B cell (primary cell): ENCODE measurements at regions not wholly inside any gene's neighbourhood (a gene's known extent, or its start where the extent isn't known, plus 50 kb on each side); places are given as distances from the start of the nearest gene placed in this dataset.
"Not testable (repeated sequence)": the region's sequence is repeated elsewhere in the genome, so short reads cannot be mapped to it uniquely, and the experiment has no call there.

Source experiments
- ATAC-seq: fragments of 200-7000 bp; cut with Tn5 transposase; one replicate; pipeline ENCODE4 v1.10.0; 2021; ENCODE audit warnings: low read depth, mild to moderate bottlenecking, moderate number of reproducible peaks, moderate library complexity
- CTCF ChIA-PET: fragments of 350-600 bp; sonication (Branson Sonifier 250); formaldehyde crosslinking; loops from one replicate; lab custom pipeline; 2021; ENCODE audit warnings: antibody characterized with exemption, inconsistent platforms; lab: Charles Lee
- POLR2A ChIA-PET: fragments of 350-600 bp; sonication (Branson Sonifier 250); formaldehyde crosslinking; loops from one replicate; lab custom pipeline; 2021; ENCODE audit warnings: antibody characterized with exemption; lab: Charles Lee
- DNase-seq: peaks from one replicate; pipeline ENCODE4 v3.0.0; 2013
- H2AFZ ChIP-seq: 2 replicates; pipeline ENCODE4 v1.6.1; 2012; ENCODE audit warnings: mild to moderate bottlenecking, low read depth, low read length; ENCODE audit not compliant: insufficient read depth, poor library complexity, severe bottlenecking
- H3K27ac ChIP-seq, 2 donors: 1 replicate in 1 of 2; 2 replicates in 1 of 2; pipeline ENCODE4 v1.5.1; 2012 to 2013; ENCODE audit warnings: low read length in 2 of 2, mild to moderate bottlenecking in 2 of 2, moderate library complexity in 1 of 2
- H3K27me3 ChIP-seq, 4 experiments: fragments of 200-600 bp in 1 of 4; sonication (generic) in 1 of 4; replicated peaks in 1 of 4; 1 replicate in 2 of 4; 2 replicates in 2 of 4; pipeline versions ENCODE4 v1.6.1 to v1.7.0; 2013 to 2016; ENCODE audit warnings: low read length in 3 of 4, mild to moderate bottlenecking in 2 of 4, mixed read lengths in 1 of 4, moderate library complexity in 1 of 4; ENCODE audit not compliant: insufficient read depth in 4 of 4, control insufficient read depth in 3 of 4; ENCODE audit errors: control extremely low read depth in 1 of 4
- H3K36me3 ChIP-seq, 2 experiments: replicated peaks in 1 of 2; 1 replicate in 1 of 2; 2 replicates in 1 of 2; pipeline versions ENCODE4 v1.6.1 to v1.7.1; 2013; ENCODE audit warnings: low read length in 1 of 2; ENCODE audit not compliant: insufficient read depth in 2 of 2, control insufficient read depth in 1 of 2; ENCODE audit errors: control extremely low read depth in 1 of 2, extremely low read depth in 1 of 2
- H3K4me1 ChIP-seq, 2 donors: fragments of 200-600 bp in 1 of 2; sonication (generic) in 1 of 2; 1 replicate in 1 of 2; 2 replicates in 1 of 2; pipeline versions ENCODE4 v1.5.1 to v1.6.1; 2013 to 2017; ENCODE audit warnings: low read length in 2 of 2; ENCODE audit not compliant: control insufficient read depth in 2 of 2, insufficient read depth in 2 of 2
- H3K4me2 ChIP-seq: replicated peaks from 2 replicates; pipeline ENCODE3; 2012; ENCODE audit warnings: mild to moderate bottlenecking, low read depth, low read length; ENCODE audit not compliant: poor library complexity, severe bottlenecking
- H3K4me3 ChIP-seq, 5 experiments: fragments of 200-600 bp in 1 of 5; sonication (generic) in 1 of 5; 1 replicate in 3 of 5; 2 replicates in 2 of 5; pipeline versions ENCODE4 v1.5.1 to v1.7.0; 2011 to 2016; ENCODE audit warnings: low read length in 4 of 5, mild to moderate bottlenecking in 4 of 5, low read depth in 2 of 5, control low read depth in 1 of 5, moderate library complexity in 1 of 5; ENCODE audit not compliant: insufficient read depth in 1 of 5; ENCODE audit errors: control extremely low read depth in 1 of 5, extremely low read depth in 1 of 5
- H3K79me2 ChIP-seq: fragments of 200-600 bp; sonication (generic); one replicate; pipeline ENCODE4 v1.6.0; 2016; ENCODE audit warnings: low read length; ENCODE audit not compliant: control insufficient read depth, insufficient read depth
- H3K9ac ChIP-seq: fragments of 200-600 bp; sonication (generic); 2 replicates; pipeline ENCODE4 v1.6.1; 2017; ENCODE audit warnings: mild to moderate bottlenecking, low read length, moderate library complexity
- H3K9me3 ChIP-seq, 3 donors: one replicate each; pipeline versions ENCODE4 v1.6.1 to v1.7.1; 2013; ENCODE audit warnings: low read length in 2 of 3; ENCODE audit not compliant: control insufficient read depth in 2 of 3, insufficient read depth in 1 of 3; ENCODE audit errors: control extremely low read depth in 1 of 3
- H4K20me1 ChIP-seq: 2 replicates; pipeline ENCODE4 v1.6.0; 2012; ENCODE audit warnings: mild to moderate bottlenecking, low read length; ENCODE audit not compliant: insufficient read depth, control insufficient read depth, poor library complexity, severe bottlenecking
- H3K27ac Mint-ChIP-seq: one replicate; pipeline ENCODE4 v1.8.0; 2021; ENCODE audit warnings: mixed read lengths
- H3K27me3 Mint-ChIP-seq: one replicate; pipeline ENCODE4 v1.8.0; 2021; ENCODE audit warnings: mixed read lengths
- H3K4me1 Mint-ChIP-seq: one replicate; pipeline ENCODE4 v1.8.0; 2021; ENCODE audit warnings: mixed read lengths
- H3K4me3 Mint-ChIP-seq: one replicate; pipeline ENCODE4 v1.8.0; 2021; ENCODE audit warnings: mixed read lengths
- H3K9me3 Mint-ChIP-seq: one replicate; pipeline ENCODE4 v1.8.0; 2022; ENCODE audit warnings: mixed read lengths; ENCODE audit not compliant: insufficient read depth
- CTCF ChIP-seq: fragments of 200-600 bp; IDR thresholded peaks from one replicate; pipeline ENCODE4 v1.8.0; 2022; ENCODE audit warnings: antibody characterized with exemption, mild to moderate bottlenecking
- EZH2 ChIP-seq: IDR thresholded peaks from 2 replicates; pipeline ENCODE4 v1.6.1; 2012; ENCODE audit warnings: borderline replicate concordance, low read depth, mild to moderate bottlenecking, moderate library complexity, low read length; ENCODE audit not compliant: insufficient read depth, poor library complexity, severe bottlenecking
- WGBS: methylation state at CpG from one replicate; pipeline ENCODE4 v1.1.5; 2013; ENCODE audit warnings: missing lambda C conversion rate; ENCODE audit not compliant: insufficient coverage; 5-methylcytosine and 5-hydroxymethylcytosine counted together
- intact Hi-C: fragments of 100-400 bp; cut with micrococcal nuclease; formaldehyde crosslinking; loops from one replicate; pipeline ENCODE4 v1.10.0; 2022

GRCh38 chr7:32765185-32765584 lies 126.4 kb downstream of the KBTBD2 start:
- no peak overlapping the region for H3K4me3 Mint-ChIP-seq
- ATAC-seq (no peak), DNase-seq (no peak)
- H3K27ac ChIP-seq = no peak overlapping the region
- ChIA-PET POLR2A (no interaction called here), CTCF (interaction anchor here (0.8 to 1.1 kb wide), 7 partner anchors 34 to 1168 kb away, joined by 3 to 8 read pairs (median 3); no protein-coding TSS in a partner anchor)
- H3K27me3 Mint-ChIP-seq = peaks cover 45% of the 10 kb centered on the region
- H3K79me2 ChIP-seq = no peaks in the 10 kb centered on the region
- no peak overlapping the region for H3K27ac Mint-ChIP-seq
- intact Hi-C loops = loop anchor here (1.0 to 2.0 kb wide), 3 partner anchors 285 to 1166 kb away; partner anchors contain the start of gene RP9
- H3K9me3 ChIP-seq = peaks cover 0 to 2% (median 0%) of the 10 kb centered on the region in 3 donors
- TF ChIP-seq CTCF (no peak), EZH2 (no peak)
- H2AFZ ChIP-seq = no peak overlapping the region
- H3K36me3 ChIP-seq = no peaks in the 10 kb centered on the region
- 100% methylated on average over 1 of the region's 3 CpGs for WGBS
- H3K9ac ChIP-seq = no peak overlapping the region
- H4K20me1 ChIP-seq = no peaks in the 10 kb centered on the region
- peaks cover 19 to 21% of the 10 kb centered on the region in 2 donors for H3K4me1 ChIP-seq
- no peak overlapping the region for H3K4me3 ChIP-seq
- peaks cover 15% of the 10 kb centered on the region for H3K4me1 Mint-ChIP-seq
- H3K4me2 ChIP-seq = no peak overlapping the region
- H3K27me3 ChIP-seq = peaks cover 0 to 26% (median 18%) of the 10 kb centered on the region in 4 experiments
- peaks cover 2% of the 10 kb centered on the region for H3K9me3 Mint-ChIP-seq

DNA sequence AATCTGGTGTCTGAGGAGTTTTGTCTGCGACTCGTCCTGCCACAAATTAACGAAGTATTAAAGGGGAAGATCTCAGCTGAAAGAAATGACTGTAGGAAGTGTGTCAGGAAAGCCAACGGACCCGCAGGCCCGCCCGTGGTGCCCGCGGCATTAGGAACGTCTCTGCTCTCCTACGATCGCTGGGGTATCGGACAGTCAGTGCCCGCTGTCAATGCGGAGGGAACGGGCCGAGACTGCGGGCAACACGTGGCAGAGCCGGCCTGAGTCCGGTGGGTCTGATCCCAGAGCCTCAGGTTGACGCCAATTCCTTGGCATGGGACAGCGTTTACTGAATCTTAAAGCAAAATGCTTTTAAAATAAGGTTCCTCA lies 128.7 kb downstream of the KBTBD2 start:
- CTCF ChIA-PET = no interaction called here
- no peak overlapping the region for H3K27ac Mint-ChIP-seq
- ATAC-seq (no peak), DNase-seq (peak; percentile 14)
- Histone ChIP-seq H3K4me2 (peak overlapping the region; percentile 28), H4K20me1 (no peaks in the 10 kb centered on the region), H3K36me3 (no peaks in the 10 kb centered on the region), H3K4me1 (peaks cover 19 to 21% of the 10 kb centered on the region in 2 donors), H3K27me3 (peaks cover 0 to 26% (median 18%) of the 10 kb centered on the region in 4 experiments), H3K79me2 (no peaks in the 10 kb centered on the region), H2AFZ (peak overlapping the region; percentile 51), H3K9ac (no peak overlapping the region), H3K4me3 (no peak overlapping the region), H3K27ac (no peak overlapping the region), H3K9me3 (peaks cover 0 to 2% (median 0%) of the 10 kb centered on the region in 3 donors)
- no peak for TF ChIP-seq CTCF
- TF ChIP-seq EZH2 = no peak
- H3K4me3 Mint-ChIP-seq = peak overlapping the region; percentile 50
- POLR2A ChIA-PET = no interaction called here
- H3K27me3 Mint-ChIP-seq = peaks cover 44% of the 10 kb centered on the region
- H3K4me1 Mint-ChIP-seq = peaks cover 15% of the 10 kb centered on the region
- H3K9me3 Mint-ChIP-seq = no peaks in the 10 kb centered on the region
- intact Hi-C loops = no loop called here
- WGBS = 9% methylated on average over 23 of the region's 23 CpGs

GRCh38 chr7:32762206-32762924 lies 129.2 kb downstream of the KBTBD2 start:
- peak overlapping the region; percentile 26 for H3K9ac ChIP-seq
- peaks cover 0 to 26% (median 18%) of the 10 kb centered on the region in 4 experiments for H3K27me3 ChIP-seq
- Mint-ChIP-seq H3K4me3 (peak overlapping the region; percentile 73), H3K27me3 (peaks cover 44% of the 10 kb centered on the region), H3K4me1 (peaks cover 15% of the 10 kb centered on the region)
- WGBS = 9% methylated on average over 19 of the region's 29 CpGs
- H3K4me3 ChIP-seq = peak overlapping the region in 1 of 5 experiments; percentile 33
- CTCF ChIA-PET, H4K20me1 ChIP-seq, ATAC-seq, H3K36me3 ChIP-seq, H3K27ac Mint-ChIP-seq, H3K9me3 Mint-ChIP-seq, intact Hi-C loops, H3K27ac ChIP-seq, H3K79me2 ChIP-seq, POLR2A ChIA-PET, H3K9me3 ChIP-seq: not testable (repeated sequence)
- peaks cover 19 to 21% of the 10 kb centered on the region in 2 donors for H3K4me1 ChIP-seq
- H2AFZ ChIP-seq = peak overlapping the region; percentile 51
- DNase-seq = peak; percentile 10
- H3K4me2 ChIP-seq = peak overlapping the region; percentile 54
